Stomach (tissue), 8 donors: ENCODE measurements at regions not wholly inside any gene's neighbourhood (a gene's known extent, or its start where the extent isn't known, plus 50 kb on each side); places are given as distances from the start of the nearest gene placed in this dataset.

Experiments
- DNase-seq, 2 donors: peaks; one replicate each; pipeline versions ENCODE4 v3.0.0 to v3.0.0-alpha.2; 2013 to 2019
- H3K27ac ChIP-seq, 5 donors: fragments of 200-600 bp in 4 of 5; sonication (generic) in 4 of 5; one replicate each; pipeline ENCODE4 v1.5.1; 2013 to 2019; ENCODE audit warnings: mild to moderate bottlenecking in 1 of 5, moderate library complexity in 1 of 5
- H3K27me3 ChIP-seq, 3 donors: fragments of 200-600 bp; sonication (generic); one replicate each; pipeline ENCODE4 v1.5.1; 2017 to 2019; ENCODE audit warnings: mixed run types in 1 of 3
- H3K36me3 ChIP-seq, 4 donors: fragments of 200-600 bp; sonication (generic); 1 replicate in 3 of 4; 2 replicates in 1 of 4; pipeline ENCODE4 v1.5.1; 2016 to 2019
- H3K4me1 ChIP-seq, 4 donors: fragments of 200-600 bp; sonication (generic); one replicate each; pipeline ENCODE4 v1.5.1; 2016 to 2019
- H3K4me3 ChIP-seq, 4 donors: fragments of 200-600 bp; sonication (generic) in 3 of 4; one replicate each; pipeline ENCODE4 v1.5.1; 2016 to 2019; ENCODE audit warnings: mild to moderate bottlenecking in 1 of 4
- H3K9me3 ChIP-seq, 4 donors: fragments of 200-600 bp; sonication (generic); one replicate each; pipeline ENCODE4 v1.5.1; 2016 to 2019
- CTCF ChIP-seq, 7 experiments: fragments of 450-650 bp in 4 of 7; fragments of 200-600 bp in 3 of 7; sonication (generic) in 3 of 7; IDR thresholded peaks; one replicate each; pipeline ENCODE4 v1.5.1; 2016 to 2019; ENCODE audit warnings: antibody characterized with exemption in 7 of 7, control low read depth in 2 of 7, mild to moderate bottlenecking in 1 of 7
- EP300 ChIP-seq: sonication (generic); formaldehyde crosslinking; IDR thresholded peaks from one replicate; pipeline ENCODE4 v1.6.1; 2017; ENCODE audit warnings: antibody characterized with exemption
- POLR2A ChIP-seq, 4 donors: fragments of 450-650 bp; IDR thresholded peaks; one replicate each; pipeline ENCODE4 v1.6.1; 2016; ENCODE audit warnings: antibody characterized with exemption in 4 of 4, control low read depth in 2 of 4, mild to moderate bottlenecking in 1 of 4, moderate library complexity in 1 of 4
- POLR2AphosphoS5 ChIP-seq, 3 donors: sonication (generic); formaldehyde crosslinking; IDR thresholded peaks; one replicate each; pipeline ENCODE4 v1.6.1; 2016; ENCODE audit warnings: antibody characterized with exemption in 3 of 3
- WGBS, 5 donors: extraction: QIAGEN DNeasy Blood & Tissue Kit in 3 of 5; methylation state at CpG; one replicate each; pipeline versions ENCODE4 v1.1.5 to v1.1.7; 2013 to 2018; 5-methylcytosine and 5-hydroxymethylcytosine counted together
- intact Hi-C: fragments of 100-400 bp; cut with DNase I; formaldehyde crosslinking; loops from one replicate; pipeline ENCODE4 v1.15.1; 2023; ENCODE audit warnings: low total_unique reads
- donor health status: healthy with polysubstance abuse.
- donor health status: Bipolar disorder and iron deficiency.
- donor health status: healthy.

- Histone ChIP-seq H3K4me1 (no peaks in the 10 kb centered on the region), H3K27me3 (no peaks in the 10 kb centered on the region), H3K36me3 (no peaks in the 10 kb centered on the region), H3K4me3 (no peak overlapping the region), H3K27ac (no peak overlapping the region), H3K9me3 (peaks cover 0 to 6% (median 0%) of the 10 kb centered on the region in 4 donors)
- intact Hi-C loops, result no loop called here
- WGBS, 5 donors, result 88 to 100% (median 94%) methylated on average over 2 of the region's 2 CpGs
- no peak for TF ChIP-seq POLR2AphosphoS5 (IDR thresholded peaks at IDR 0.05)
- no peak for TF ChIP-seq CTCF (IDR thresholded peaks at IDR 0.05)
- TF ChIP-seq POLR2A (IDR thresholded peaks at IDR 0.05), result no peak
- no peak for TF ChIP-seq EP300
- no peak for DNase-seq
These were observed 982.5 kb downstream of the MAT2B start for GRCh38 chr5:164487939-164488338.

GRCh38 chr5:164497311-164498064, 992.1 kb downstream of the MAT2B start:
- Histone ChIP-seq H3K9me3 (no peaks in the 10 kb centered on the region), H3K27me3 (no peaks in the 10 kb centered on the region), H3K4me3 (no peak overlapping the region), H3K27ac (no peak overlapping the region), H3K4me1 (peaks cover 0 to 8% (median 4%) of the 10 kb centered on the region in 4 donors), H3K36me3 (no peaks in the 10 kb centered on the region)
- peak in 1 of 2 donors; percentile 11 for DNase-seq
- TF ChIP-seq POLR2A (IDR thresholded peaks at IDR 0.05) (no peak), EP300 (no peak), POLR2AphosphoS5 (IDR thresholded peaks at IDR 0.05) (no peak), CTCF (IDR thresholded peaks at IDR 0.05) (no peak)
- intact Hi-C loops, result no loop called here
- WGBS, 5 donors, result 81 to 86% (median 83%) methylated on average over 7 of the region's 7 CpGs

GRCh38 chr5:164498438-164498837, 993.0 kb downstream of the MAT2B start:
- intact Hi-C loops, result no loop called here

GRCh38 chr5:164500856-164501255, 995.4 kb downstream of the MAT2B start:
- WGBS, 5 donors, result 83 to 92% (median 88%) methylated on average over 5 of the region's 5 CpGs

More at GRCh38 chr5:164498438-164498837, 993.0 kb downstream of the MAT2B start:
- no peaks in the 10 kb centered on the region for H3K9me3 ChIP-seq
- H3K27me3 ChIP-seq, result no peaks in the 10 kb centered on the region
- H3K4me3 ChIP-seq, result no peak overlapping the region
- H3K4me1 ChIP-seq, result peaks cover 0 to 8% (median 4%) of the 10 kb centered on the region in 4 donors
- no peak overlapping the region for H3K27ac ChIP-seq
- TF ChIP-seq POLR2AphosphoS5 (IDR thresholded peaks at IDR 0.05) (no peak), EP300 (no peak), POLR2A (IDR thresholded peaks at IDR 0.05) (no peak), CTCF (IDR thresholded peaks at IDR 0.05) (no peak)
- no peaks in the 10 kb centered on the region for H3K36me3 ChIP-seq
- DNase-seq, result no peak

More at GRCh38 chr5:164500856-164501255, 995.4 kb downstream of the MAT2B start:
- Histone ChIP-seq H3K36me3 (no peaks in the 10 kb centered on the region), H3K27ac (no peak overlapping the region), H3K27me3 (no peaks in the 10 kb centered on the region), H3K9me3 (no peaks in the 10 kb centered on the region), H3K4me1 (peaks cover 0 to 15% (median 8%) of the 10 kb centered on the region in 4 donors), H3K4me3 (no peak overlapping the region)
- intact Hi-C loops, result loop anchor here (10.0 kb wide), 2 partner anchors 486 to 936 kb away; no protein-coding TSS in a partner anchor
- no peak for TF ChIP-seq POLR2A (IDR thresholded peaks at IDR 0.05)
- no peak for TF ChIP-seq CTCF (IDR thresholded peaks at IDR 0.05)
- no peak for DNase-seq
